B cell (primary cell): ENCODE measurements at regions not wholly inside any gene's neighbourhood (a gene's known extent, or its start where the extent isn't known, plus 50 kb on each side); places are given as distances from the start of the nearest gene placed in this dataset.

Source experiments
- ATAC-seq: fragments of 200-7000 bp; cut with Tn5 transposase; one replicate; pipeline ENCODE4 v1.10.0; 2021; ENCODE audit warnings: low read depth, mild to moderate bottlenecking, moderate number of reproducible peaks, moderate library complexity
- CTCF ChIA-PET: fragments of 350-600 bp; sonication (Branson Sonifier 250); formaldehyde crosslinking; loops from one replicate; lab custom pipeline; 2021; ENCODE audit warnings: antibody characterized with exemption, inconsistent platforms; lab: Charles Lee
- POLR2A ChIA-PET: fragments of 350-600 bp; sonication (Branson Sonifier 250); formaldehyde crosslinking; loops from one replicate; lab custom pipeline; 2021; ENCODE audit warnings: antibody characterized with exemption; lab: Charles Lee
- DNase-seq: peaks from one replicate; pipeline ENCODE4 v3.0.0; 2013
- H2AFZ ChIP-seq: 2 replicates; pipeline ENCODE4 v1.6.1; 2012; ENCODE audit warnings: mild to moderate bottlenecking, low read depth, low read length; ENCODE audit not compliant: insufficient read depth, poor library complexity, severe bottlenecking
- H3K27ac ChIP-seq, 2 donors: 1 replicate in 1 of 2; 2 replicates in 1 of 2; pipeline ENCODE4 v1.5.1; 2012 to 2013; ENCODE audit warnings: low read length in 2 of 2, mild to moderate bottlenecking in 2 of 2, moderate library complexity in 1 of 2
- H3K27me3 ChIP-seq, 4 experiments: fragments of 200-600 bp in 1 of 4; sonication (generic) in 1 of 4; replicated peaks in 1 of 4; 1 replicate in 2 of 4; 2 replicates in 2 of 4; pipeline versions ENCODE4 v1.6.1 to v1.7.0; 2013 to 2016; ENCODE audit warnings: low read length in 3 of 4, mild to moderate bottlenecking in 2 of 4, mixed read lengths in 1 of 4, moderate library complexity in 1 of 4; ENCODE audit not compliant: insufficient read depth in 4 of 4, control insufficient read depth in 3 of 4; ENCODE audit errors: control extremely low read depth in 1 of 4
- H3K36me3 ChIP-seq, 2 experiments: replicated peaks in 1 of 2; 1 replicate in 1 of 2; 2 replicates in 1 of 2; pipeline versions ENCODE4 v1.6.1 to v1.7.1; 2013; ENCODE audit warnings: low read length in 1 of 2; ENCODE audit not compliant: insufficient read depth in 2 of 2, control insufficient read depth in 1 of 2; ENCODE audit errors: control extremely low read depth in 1 of 2, extremely low read depth in 1 of 2
- H3K4me1 ChIP-seq, 2 donors: fragments of 200-600 bp in 1 of 2; sonication (generic) in 1 of 2; 1 replicate in 1 of 2; 2 replicates in 1 of 2; pipeline versions ENCODE4 v1.5.1 to v1.6.1; 2013 to 2017; ENCODE audit warnings: low read length in 2 of 2; ENCODE audit not compliant: control insufficient read depth in 2 of 2, insufficient read depth in 2 of 2
- H3K4me2 ChIP-seq: replicated peaks from 2 replicates; pipeline ENCODE3; 2012; ENCODE audit warnings: mild to moderate bottlenecking, low read depth, low read length; ENCODE audit not compliant: poor library complexity, severe bottlenecking
- H3K4me3 ChIP-seq, 5 experiments: fragments of 200-600 bp in 1 of 5; sonication (generic) in 1 of 5; 1 replicate in 3 of 5; 2 replicates in 2 of 5; pipeline versions ENCODE4 v1.5.1 to v1.7.0; 2011 to 2016; ENCODE audit warnings: low read length in 4 of 5, mild to moderate bottlenecking in 4 of 5, low read depth in 2 of 5, control low read depth in 1 of 5, moderate library complexity in 1 of 5; ENCODE audit not compliant: insufficient read depth in 1 of 5; ENCODE audit errors: control extremely low read depth in 1 of 5, extremely low read depth in 1 of 5
- H3K79me2 ChIP-seq: fragments of 200-600 bp; sonication (generic); one replicate; pipeline ENCODE4 v1.6.0; 2016; ENCODE audit warnings: low read length; ENCODE audit not compliant: control insufficient read depth, insufficient read depth
- H3K9ac ChIP-seq: fragments of 200-600 bp; sonication (generic); 2 replicates; pipeline ENCODE4 v1.6.1; 2017; ENCODE audit warnings: mild to moderate bottlenecking, low read length, moderate library complexity
- H3K9me3 ChIP-seq, 3 donors: one replicate each; pipeline versions ENCODE4 v1.6.1 to v1.7.1; 2013; ENCODE audit warnings: low read length in 2 of 3; ENCODE audit not compliant: control insufficient read depth in 2 of 3, insufficient read depth in 1 of 3; ENCODE audit errors: control extremely low read depth in 1 of 3
- H4K20me1 ChIP-seq: 2 replicates; pipeline ENCODE4 v1.6.0; 2012; ENCODE audit warnings: mild to moderate bottlenecking, low read length; ENCODE audit not compliant: insufficient read depth, control insufficient read depth, poor library complexity, severe bottlenecking
- H3K27ac Mint-ChIP-seq: one replicate; pipeline ENCODE4 v1.8.0; 2021; ENCODE audit warnings: mixed read lengths
- H3K27me3 Mint-ChIP-seq: one replicate; pipeline ENCODE4 v1.8.0; 2021; ENCODE audit warnings: mixed read lengths
- H3K4me1 Mint-ChIP-seq: one replicate; pipeline ENCODE4 v1.8.0; 2021; ENCODE audit warnings: mixed read lengths
- H3K4me3 Mint-ChIP-seq: one replicate; pipeline ENCODE4 v1.8.0; 2021; ENCODE audit warnings: mixed read lengths
- H3K9me3 Mint-ChIP-seq: one replicate; pipeline ENCODE4 v1.8.0; 2022; ENCODE audit warnings: mixed read lengths; ENCODE audit not compliant: insufficient read depth
- EZH2 ChIP-seq: IDR thresholded peaks from 2 replicates; pipeline ENCODE4 v1.6.1; 2012; ENCODE audit warnings: borderline replicate concordance, low read depth, mild to moderate bottlenecking, moderate library complexity, low read length; ENCODE audit not compliant: insufficient read depth, poor library complexity, severe bottlenecking
- WGBS: methylation state at CpG from one replicate; pipeline ENCODE4 v1.1.5; 2013; ENCODE audit warnings: missing lambda C conversion rate; ENCODE audit not compliant: insufficient coverage; 5-methylcytosine and 5-hydroxymethylcytosine counted together
- intact Hi-C: fragments of 100-400 bp; cut with micrococcal nuclease; formaldehyde crosslinking; loops from one replicate; pipeline ENCODE4 v1.10.0; 2022
- TF ChIP-seq, protein P1 (sequence below): fragments of 200-600 bp; IDR thresholded peaks from one replicate; pipeline ENCODE4 v1.8.0; 2022; ENCODE audit warnings: antibody characterized with exemption, mild to moderate bottlenecking

GRCh38 chrX:4197971-4198370 is 484.5 kb upstream of the PRKX start:
- H3K79me2 ChIP-seq, result no peaks in the 10 kb centered on the region
- DNase-seq (no peak), ATAC-seq (no peak)
- Mint-ChIP-seq H3K27ac (no peak overlapping the region), H3K9me3 (no peaks in the 10 kb centered on the region), H3K4me1 (no peaks in the 10 kb centered on the region), H3K4me3 (no peak overlapping the region), H3K27me3 (no peaks in the 10 kb centered on the region)
- WGBS, result 100% methylated on average over 2 of the region's 6 CpGs
- H3K36me3 ChIP-seq, result no peaks in the 10 kb centered on the region
- TF ChIP-seq, protein P1, sequence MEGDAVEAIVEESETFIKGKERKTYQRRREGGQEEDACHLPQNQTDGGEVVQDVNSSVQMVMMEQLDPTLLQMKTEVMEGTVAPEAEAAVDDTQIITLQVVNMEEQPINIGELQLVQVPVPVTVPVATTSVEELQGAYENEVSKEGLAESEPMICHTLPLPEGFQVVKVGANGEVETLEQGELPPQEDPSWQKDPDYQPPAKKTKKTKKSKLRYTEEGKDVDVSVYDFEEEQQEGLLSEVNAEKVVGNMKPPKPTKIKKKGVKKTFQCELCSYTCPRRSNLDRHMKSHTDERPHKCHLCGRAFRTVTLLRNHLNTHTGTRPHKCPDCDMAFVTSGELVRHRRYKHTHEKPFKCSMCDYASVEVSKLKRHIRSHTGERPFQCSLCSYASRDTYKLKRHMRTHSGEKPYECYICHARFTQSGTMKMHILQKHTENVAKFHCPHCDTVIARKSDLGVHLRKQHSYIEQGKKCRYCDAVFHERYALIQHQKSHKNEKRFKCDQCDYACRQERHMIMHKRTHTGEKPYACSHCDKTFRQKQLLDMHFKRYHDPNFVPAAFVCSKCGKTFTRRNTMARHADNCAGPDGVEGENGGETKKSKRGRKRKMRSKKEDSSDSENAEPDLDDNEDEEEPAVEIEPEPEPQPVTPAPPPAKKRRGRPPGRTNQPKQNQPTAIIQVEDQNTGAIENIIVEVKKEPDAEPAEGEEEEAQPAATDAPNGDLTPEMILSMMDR, result no peak
- TF ChIP-seq EZH2, result no peak
- intact Hi-C loops, result no loop called here
- no peak overlapping the region for H3K4me3 ChIP-seq
- POLR2A ChIA-PET, result no interaction called here
- H2AFZ ChIP-seq, result no peak overlapping the region
- H3K4me1 ChIP-seq, result no peaks in the 10 kb centered on the region
- H3K9me3 ChIP-seq, result no peaks in the 10 kb centered on the region
- no peak overlapping the region for H3K27ac ChIP-seq
- no peaks in the 10 kb centered on the region for H4K20me1 ChIP-seq
- H3K9ac ChIP-seq, result no peak overlapping the region
- H3K4me2 ChIP-seq, result no peak overlapping the region
- no peaks in the 10 kb centered on the region for H3K27me3 ChIP-seq
- CTCF ChIA-PET, result no interaction called here

DNA sequence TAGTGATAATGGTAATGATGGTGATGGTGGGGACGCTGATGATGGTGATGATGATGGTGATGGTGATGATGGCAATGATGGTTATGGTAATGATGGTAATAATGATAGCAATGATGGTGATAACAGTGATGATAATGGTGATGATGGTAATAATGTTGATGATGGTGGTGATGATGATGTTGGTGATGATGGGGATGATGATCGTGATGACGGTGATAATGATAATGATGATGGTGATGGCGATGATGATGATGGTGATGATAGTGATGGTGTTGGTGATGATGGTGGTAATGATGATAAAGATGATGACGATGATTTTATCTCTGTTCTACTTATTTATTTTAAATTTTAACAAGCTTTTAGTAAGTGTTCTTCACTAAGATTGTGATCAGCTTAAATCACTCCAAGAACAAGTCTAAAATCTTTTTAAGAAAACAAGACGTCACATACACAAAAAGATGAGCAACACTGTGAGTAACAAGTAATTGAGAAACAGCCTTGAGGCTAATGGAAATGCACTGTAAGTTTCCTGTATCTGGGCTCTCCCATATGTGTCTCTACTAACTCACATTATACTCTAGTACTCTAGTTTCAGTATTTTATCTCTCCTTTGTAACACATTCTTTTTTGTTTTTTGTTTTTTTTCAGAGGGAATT is 480.2 kb upstream of the PRKX start:
- intact Hi-C loops, result no loop called here

More for the DNA sequence above, 480.2 kb upstream of the PRKX start:
- Histone ChIP-seq H3K79me2 (no peaks in the 10 kb centered on the region), H3K4me2 (no peak overlapping the region), H3K4me1 (no peaks in the 10 kb centered on the region), H3K27me3 (no peaks in the 10 kb centered on the region), H3K27ac (no peak overlapping the region), H3K4me3 (no peak overlapping the region), H3K9me3 (no peaks in the 10 kb centered on the region), H2AFZ (no peak overlapping the region), H3K36me3 (no peaks in the 10 kb centered on the region), H4K20me1 (no peaks in the 10 kb centered on the region), H3K9ac (no peak overlapping the region)
- ChIA-PET POLR2A (no interaction called here), CTCF (no interaction called here)
- 40% methylated on average over 1 of the region's 6 CpGs for WGBS
- no peak overlapping the region for H3K4me3 Mint-ChIP-seq
- H3K4me1 Mint-ChIP-seq, result no peaks in the 10 kb centered on the region
- no peaks in the 10 kb centered on the region for H3K27me3 Mint-ChIP-seq
- no peaks in the 10 kb centered on the region for H3K9me3 Mint-ChIP-seq
- no peak for DNase-seq
- H3K27ac Mint-ChIP-seq, result no peak overlapping the region
- ATAC-seq, result no peak
- TF ChIP-seq EZH2, result no peak
- TF ChIP-seq, protein P1, result no peak
